Choroid plexus epithelial cell (primary cell): ENCODE measurements at regions not wholly inside any gene's neighbourhood (a gene's known extent, or its start where the extent isn't known, plus 50 kb on each side); places are given as distances from the start of the nearest gene placed in this dataset.

Experiments
- DNase-seq: peaks from one replicate; pipeline ENCODE4 v3.0.0-alpha.2; 2010; ENCODE audit warnings: low read depth
- H3K4me3 ChIP-seq: 2 replicates; pipeline ENCODE4 v1.5.1; 2011; ENCODE audit warnings: low read depth, mild to moderate bottlenecking, control low read depth, low read length, moderate library complexity
- CTCF ChIP-seq: conservative IDR thresholded peaks from 2 replicates; pipeline ENCODE4 v1.5.1; 2011; ENCODE audit warnings: low read depth, mild to moderate bottlenecking, control low read depth, inconsistent platforms, low read length, moderate library complexity

- no peak for DNase-seq
- TF ChIP-seq CTCF, result no peak
- H3K4me3 ChIP-seq, result no peak overlapping the region
These were observed 437.9 kb upstream of the BOD1L1 start for GRCh38 chr4:14065406-14065805.

DNA sequence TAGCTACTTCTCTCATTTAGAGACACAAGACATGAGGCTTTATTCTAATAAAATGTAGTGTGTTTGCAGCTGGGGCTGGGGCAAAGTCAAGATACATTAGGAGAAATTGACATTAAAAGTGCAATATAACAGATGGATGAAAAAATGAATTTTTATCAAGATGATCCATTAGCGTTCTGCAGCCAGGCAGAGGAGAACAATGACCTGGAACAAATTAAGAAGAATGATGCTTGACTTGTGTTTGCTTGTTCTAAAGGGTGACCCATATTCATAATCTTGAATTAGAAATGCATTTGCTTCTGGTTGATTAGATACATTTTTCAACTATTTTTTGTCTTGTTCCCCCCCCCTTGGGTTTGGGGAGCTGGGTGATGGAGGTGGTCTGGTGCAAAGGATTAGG is 439.5 kb upstream of the BOD1L1 start:
- no peak for TF ChIP-seq CTCF
- H3K4me3 ChIP-seq, result no peak overlapping the region
- DNase-seq, result no peak

GRCh38 chr4:14069886-14070285 is 442.4 kb upstream of the BOD1L1 start:
- no peak for TF ChIP-seq CTCF
- no peak for DNase-seq

GRCh38 chr4:14070289-14070880 is 442.9 kb upstream of the BOD1L1 start:
- DNase-seq, result no peak
- no peak for TF ChIP-seq CTCF
- no peak overlapping the region for H3K4me3 ChIP-seq

More at GRCh38 chr4:14069886-14070285, 442.4 kb upstream of the BOD1L1 start:
- H3K4me3 ChIP-seq, result no peak overlapping the region

DNA sequence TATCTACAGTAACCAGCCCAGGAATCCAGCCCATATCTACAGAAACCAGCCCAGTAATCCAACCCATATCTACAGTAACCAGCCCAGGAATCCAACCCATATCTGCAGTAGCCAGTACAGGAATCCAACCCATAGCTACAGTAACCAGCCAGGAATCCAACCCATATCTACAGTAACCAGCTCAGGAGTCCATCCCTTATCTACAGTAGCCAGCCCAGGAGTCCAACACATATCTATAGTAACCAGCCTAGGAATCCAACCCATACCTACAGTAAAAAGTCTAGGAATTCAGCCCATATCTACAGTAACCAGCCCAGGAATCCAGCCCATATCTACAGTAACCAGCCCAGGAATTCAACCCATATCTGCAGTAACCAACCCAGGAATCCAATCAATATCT is 445.0 kb upstream of the BOD1L1 start:
- TF ChIP-seq CTCF, result no peak
- DNase-seq, result no peak
- no peak overlapping the region for H3K4me3 ChIP-seq

GRCh38 chr4:14076776-14077175 is 449.3 kb upstream of the BOD1L1 start:
- no peak overlapping the region for H3K4me3 ChIP-seq
- no peak for DNase-seq
- no peak for TF ChIP-seq CTCF

DNA sequence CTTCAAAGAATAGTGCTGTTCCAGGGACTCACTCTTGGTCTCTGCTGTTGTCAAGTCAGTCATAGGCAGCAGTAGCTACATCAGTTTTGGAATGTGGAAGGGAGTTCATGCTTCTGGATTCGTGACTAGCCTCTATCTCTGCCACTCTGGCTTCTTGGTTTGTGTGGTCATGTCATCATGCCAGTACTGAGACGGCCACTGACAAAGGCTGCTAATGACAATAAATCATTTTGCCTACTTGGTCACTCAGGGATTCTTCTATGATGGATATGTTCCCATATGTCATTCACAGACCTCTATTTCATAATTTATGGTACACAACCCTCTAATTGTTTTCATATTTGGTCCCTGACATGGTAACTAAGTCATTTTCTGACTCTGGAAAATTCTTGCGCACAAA is 450.8 kb upstream of the BOD1L1 start:
- no peak overlapping the region for H3K4me3 ChIP-seq
- no peak for DNase-seq
- no peak for TF ChIP-seq CTCF
